ENCODE measurements at regions not wholly inside any gene's neighbourhood (a gene's known extent, or its start where the extent isn't known, plus 50 kb on each side); places are given as distances from the start of the nearest gene placed in this dataset.

DNA sequence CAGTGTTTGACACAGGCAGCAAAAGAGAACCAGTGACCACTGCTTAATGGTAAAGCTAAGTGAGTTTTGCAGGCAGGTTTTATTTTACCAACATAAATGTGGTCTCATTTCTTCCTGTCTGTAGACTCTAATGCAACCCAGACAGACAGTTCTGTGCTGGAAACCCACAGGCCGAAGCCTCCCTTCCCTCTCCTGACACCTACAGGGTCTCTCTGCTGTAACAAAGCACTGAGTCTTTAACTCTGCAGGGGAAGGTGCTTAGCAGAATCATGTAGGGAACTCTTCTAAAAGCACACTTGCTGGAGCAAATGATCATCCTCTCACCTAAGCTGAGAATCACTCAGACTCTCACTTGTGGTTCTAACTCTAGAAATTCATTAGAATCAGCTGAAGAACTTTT is 200.3 kb downstream of the KBTBD8 start:
- ATAC-seq = no peak
- CTCF ChIA-PET = no interaction called here

DNA sequence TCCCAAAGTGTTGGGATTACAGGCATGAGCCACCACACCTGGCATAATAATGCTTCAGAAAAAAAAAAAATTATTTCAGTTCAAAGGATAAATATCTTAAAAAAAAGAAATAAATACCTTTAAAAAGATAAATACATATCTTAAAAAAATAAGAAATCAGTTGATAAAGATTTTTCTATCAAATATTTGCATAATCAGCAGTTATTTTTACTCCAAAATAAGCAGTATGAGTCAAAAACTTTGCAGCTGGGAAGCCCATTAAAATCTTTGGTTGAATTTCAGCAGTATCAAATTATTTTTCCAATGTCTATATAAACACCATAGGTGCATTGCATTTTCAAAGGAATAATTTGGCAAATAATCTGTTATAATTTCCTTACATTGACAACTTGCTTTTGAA is 202.5 kb downstream of the KBTBD8 start:
- H3K4me1 ChIP-seq (ENCODE audit: insufficient read depth, low read length) = no peaks in the 10 kb centered on the region
- H4K20me1 ChIP-seq (ENCODE audit: low read length) = no peaks in the 10 kb centered on the region
- TF ChIP-seq EZH2phosphoT487 (IDR thresholded peaks at IDR 0.05; ENCODE audit: borderline replicate concordance, low read length) (no peak), EZH2 (IDR thresholded peaks at IDR 0.05; ENCODE audit: low read length, unreplicated experiment) (no peak)
- TF ChIP-seq, protein P1, sequence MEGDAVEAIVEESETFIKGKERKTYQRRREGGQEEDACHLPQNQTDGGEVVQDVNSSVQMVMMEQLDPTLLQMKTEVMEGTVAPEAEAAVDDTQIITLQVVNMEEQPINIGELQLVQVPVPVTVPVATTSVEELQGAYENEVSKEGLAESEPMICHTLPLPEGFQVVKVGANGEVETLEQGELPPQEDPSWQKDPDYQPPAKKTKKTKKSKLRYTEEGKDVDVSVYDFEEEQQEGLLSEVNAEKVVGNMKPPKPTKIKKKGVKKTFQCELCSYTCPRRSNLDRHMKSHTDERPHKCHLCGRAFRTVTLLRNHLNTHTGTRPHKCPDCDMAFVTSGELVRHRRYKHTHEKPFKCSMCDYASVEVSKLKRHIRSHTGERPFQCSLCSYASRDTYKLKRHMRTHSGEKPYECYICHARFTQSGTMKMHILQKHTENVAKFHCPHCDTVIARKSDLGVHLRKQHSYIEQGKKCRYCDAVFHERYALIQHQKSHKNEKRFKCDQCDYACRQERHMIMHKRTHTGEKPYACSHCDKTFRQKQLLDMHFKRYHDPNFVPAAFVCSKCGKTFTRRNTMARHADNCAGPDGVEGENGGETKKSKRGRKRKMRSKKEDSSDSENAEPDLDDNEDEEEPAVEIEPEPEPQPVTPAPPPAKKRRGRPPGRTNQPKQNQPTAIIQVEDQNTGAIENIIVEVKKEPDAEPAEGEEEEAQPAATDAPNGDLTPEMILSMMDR (conservative IDR thresholded peaks at IDR 0.05; ENCODE audit: low read depth, low read length) = no peak
- no peaks in the 10 kb centered on the region for H3K27me3 ChIP-seq (ENCODE audit: low read length)
- H2AFZ ChIP-seq (ENCODE audit: low read length) = no peak overlapping the region
- H3K79me2 ChIP-seq (ENCODE audit: low read length) = no peaks in the 10 kb centered on the region
- no peak overlapping the region for H3K9ac ChIP-seq (ENCODE audit: low read length)
- no peaks in the 10 kb centered on the region for H3F3A ChIP-seq (ENCODE audit: low read length, unreplicated experiment)
- DNase-seq = no peak
- no peaks in the 10 kb centered on the region for H3K36me3 ChIP-seq (ENCODE audit: low read depth, low read length)
- no peak overlapping the region for H3K4me2 ChIP-seq (ENCODE audit: low read length)
- no peaks in the 10 kb centered on the region for H3K9me2 ChIP-seq (replicated peaks; ENCODE audit: low read length)
- no peaks in the 10 kb centered on the region for H3K9me3 ChIP-seq (ENCODE audit: low read length)
- ChIA-PET CTCF (no interaction called here), POLR2A (ENCODE audit: unreplicated experiment) (no interaction called here)
- no TSS peak for BruUV-seq (replicated peaks)
- no peak overlapping the region for H3K4me3 ChIP-seq (ENCODE audit: low read length)
- intact Hi-C loops (cut with micrococcal nuclease) = no loop called here
- no peak for ATAC-seq
- no peak overlapping the region for H3K27ac ChIP-seq (ENCODE audit: low read length)

More for the DNA sequence above, 200.3 kb downstream of the KBTBD8 start:
- no peaks in the 10 kb centered on the region for H3F3A ChIP-seq (ENCODE audit: low read length, unreplicated experiment)
- no peak overlapping the region for H3K4me2 ChIP-seq (ENCODE audit: low read length)
- no peaks in the 10 kb centered on the region for H3K9me2 ChIP-seq (replicated peaks; ENCODE audit: low read length)
- H3K4me3 ChIP-seq (ENCODE audit: low read length) = no peak overlapping the region
- no peak overlapping the region for H3K9ac ChIP-seq (ENCODE audit: low read length)
- no peaks in the 10 kb centered on the region for H4K20me1 ChIP-seq (ENCODE audit: low read length)
- no peaks in the 10 kb centered on the region for H3K36me3 ChIP-seq (ENCODE audit: low read depth, low read length)
- H3K27ac ChIP-seq (ENCODE audit: low read length) = no peak overlapping the region
- no peak overlapping the region for H2AFZ ChIP-seq (ENCODE audit: low read length)
- no peak for DNase-seq
- H3K27me3 ChIP-seq (ENCODE audit: low read length) = no peaks in the 10 kb centered on the region
- intact Hi-C loops (cut with micrococcal nuclease) = no loop called here
- POLR2A ChIA-PET (ENCODE audit: unreplicated experiment) = no interaction called here
- H3K9me3 ChIP-seq (ENCODE audit: low read length) = no peaks in the 10 kb centered on the region
- no TSS peak for BruUV-seq (replicated peaks)
- H3K79me2 ChIP-seq (ENCODE audit: low read length) = no peaks in the 10 kb centered on the region
- no peaks in the 10 kb centered on the region for H3K4me1 ChIP-seq (ENCODE audit: insufficient read depth, low read length)
- TF ChIP-seq, protein P1 (conservative IDR thresholded peaks at IDR 0.05; ENCODE audit: low read depth, low read length) = no peak
- TF ChIP-seq EZH2 (IDR thresholded peaks at IDR 0.05; ENCODE audit: low read length, unreplicated experiment) = no peak

DNA sequence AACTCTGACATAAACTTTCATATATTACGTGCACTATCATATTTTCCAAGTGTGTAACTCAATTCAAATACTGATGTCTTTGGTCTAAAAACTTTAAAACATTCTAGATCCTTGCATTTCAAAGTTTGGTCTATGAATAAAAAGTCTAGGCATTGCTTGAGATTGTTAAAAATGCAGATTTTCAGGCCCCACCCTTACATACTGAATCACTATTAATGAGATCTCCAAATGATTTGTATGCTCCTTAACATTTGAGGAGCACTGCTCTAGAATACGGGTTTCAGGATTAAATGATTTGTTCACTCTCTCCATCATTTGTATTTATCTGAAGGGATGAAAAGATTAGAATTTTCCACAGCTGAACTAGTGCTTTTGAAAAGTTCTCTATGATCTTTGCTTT is 202.9 kb downstream of the KBTBD8 start:
- Histone ChIP-seq H2AFZ (ENCODE audit: low read length) (no peak overlapping the region), H3K79me2 (ENCODE audit: low read length) (no peaks in the 10 kb centered on the region), H3K27me3 (ENCODE audit: low read length) (no peaks in the 10 kb centered on the region), H4K20me1 (ENCODE audit: low read length) (no peaks in the 10 kb centered on the region), H3K9me2 (replicated peaks; ENCODE audit: low read length) (no peaks in the 10 kb centered on the region), H3K9ac (ENCODE audit: low read length) (no peak overlapping the region), H3F3A (ENCODE audit: low read length, unreplicated experiment) (no peaks in the 10 kb centered on the region), H3K4me3 (ENCODE audit: low read length) (no peak overlapping the region), H3K27ac (ENCODE audit: low read length) (no peak overlapping the region), H3K4me1 (ENCODE audit: insufficient read depth, low read length) (no peaks in the 10 kb centered on the region), H3K36me3 (ENCODE audit: low read depth, low read length) (no peaks in the 10 kb centered on the region), H3K4me2 (ENCODE audit: low read length) (no peak overlapping the region), H3K9me3 (ENCODE audit: low read length) (no peaks in the 10 kb centered on the region)
- no peak for ATAC-seq
- no peak for DNase-seq
- BruUV-seq (replicated peaks) = no TSS peak
- TF ChIP-seq EZH2 (IDR thresholded peaks at IDR 0.05; ENCODE audit: low read length, unreplicated experiment) (no peak), EZH2phosphoT487 (IDR thresholded peaks at IDR 0.05; ENCODE audit: borderline replicate concordance, low read length) (no peak)
- TF ChIP-seq, protein P1 (conservative IDR thresholded peaks at IDR 0.05; ENCODE audit: low read depth, low read length) = no peak
- ChIA-PET CTCF (no interaction called here), POLR2A (ENCODE audit: unreplicated experiment) (no interaction called here)
- intact Hi-C loops (cut with micrococcal nuclease) = no loop called here

All from PC-3 (cell line).